Lung (tissue), 11 donors: ENCODE measurements at regions not wholly inside any gene's neighbourhood (a gene's known extent, or its start where the extent isn't known, plus 50 kb on each side); places are given as distances from the start of the nearest gene placed in this dataset.
"Not testable (repeated sequence)": the region's sequence is repeated elsewhere in the genome, so short reads cannot be mapped to it uniquely, and the experiment has no call there.

ENCODE experiments used
- ATAC-seq: fragments of 200-7000 bp; cut with Tn5 transposase; one replicate; pipeline ENCODE4 v1.9.1; 2020; ENCODE audit warnings: moderate number of reproducible peaks; ENCODE audit not compliant: insufficient read depth, low FRiP score
- DNase-seq, 3 donors: peaks; one replicate each; pipeline ENCODE4 v3.0.0-alpha.2; 2013 to 2017
- H3K27ac ChIP-seq, 2 donors: one replicate each; pipeline ENCODE4 v1.5.1; 2013; ENCODE audit warnings: mild to moderate bottlenecking in 2 of 2, moderate library complexity in 2 of 2, control low read depth in 1 of 2, inconsistent platforms in 1 of 2, low read depth in 1 of 2, low read length in 1 of 2
- H3K27me3 ChIP-seq, 3 donors: one replicate each; pipeline ENCODE4 v1.5.1; 2013; ENCODE audit warnings: low read length in 2 of 3; ENCODE audit not compliant: control insufficient read depth in 3 of 3, insufficient read depth in 3 of 3
- H3K36me3 ChIP-seq, 4 donors: one replicate each; pipeline ENCODE4 v1.5.1; 2013; ENCODE audit warnings: low read length in 4 of 4, mild to moderate bottlenecking in 1 of 4, moderate library complexity in 1 of 4; ENCODE audit not compliant: control insufficient read depth in 4 of 4, insufficient read depth in 4 of 4
- H3K4me1 ChIP-seq, 5 donors: one replicate each; pipeline ENCODE4 v1.5.1; 2013; ENCODE audit warnings: low read length in 5 of 5, mild to moderate bottlenecking in 2 of 5, moderate library complexity in 1 of 5; ENCODE audit not compliant: control insufficient read depth in 5 of 5, insufficient read depth in 5 of 5
- H3K4me3 ChIP-seq: one replicate; pipeline ENCODE4 v1.5.1; 2013; ENCODE audit warnings: mild to moderate bottlenecking, control low read depth, moderate library complexity
- H3K9ac ChIP-seq, 2 donors: one replicate each; pipeline ENCODE4 v1.5.1; 2013; ENCODE audit warnings: low read length in 2 of 2, control low read depth in 1 of 2; ENCODE audit not compliant: insufficient read depth in 1 of 2
- H3K9me3 ChIP-seq, 4 donors: one replicate each; pipeline ENCODE4 v1.5.1; 2013; ENCODE audit warnings: low read length in 3 of 4, mild to moderate bottlenecking in 1 of 4, moderate library complexity in 1 of 4; ENCODE audit not compliant: control insufficient read depth in 4 of 4, insufficient read depth in 3 of 4
- CTCF ChIP-seq: IDR thresholded peaks from 2 replicates; pipeline ENCODE4 v1.5.1; 2012; ENCODE audit warnings: mild to moderate bottlenecking; ENCODE audit errors: control extremely low read depth, extremely low read depth
- WGBS, 2 donors: extraction: QIAGEN DNeasy Blood & Tissue Kit; methylation state at CpG; one replicate each; pipeline ENCODE4 v1.1.7; 2013; 5-methylcytosine and 5-hydroxymethylcytosine counted together
- donor health status: control.
- donor health status: control.
- donor health status: Bipolar disorder and iron deficiency.
- donor health status: healthy.
- donor health status: DM: yes; HTN: yes; CAD: no.

GRCh38 chr1:238710697-238711096, 675.7 kb upstream of the CHRM3 start:
- TF ChIP-seq CTCF: no peak
- H3K36me3 ChIP-seq: no peaks in the 10 kb centered on the region
- no peak overlapping the region for H3K27ac ChIP-seq
- DNase-seq: no peak
- WGBS, 2 donors: 75% methylated on average over 2 of the region's 2 CpGs
- no peak overlapping the region for H3K4me3 ChIP-seq
- H3K27me3 ChIP-seq: no peaks in the 10 kb centered on the region
- no peaks in the 10 kb centered on the region for H3K4me1 ChIP-seq
- H3K9ac ChIP-seq: no peak overlapping the region
- no peaks in the 10 kb centered on the region for H3K9me3 ChIP-seq
- no peak for ATAC-seq

GRCh38 chr1:238701024-238701423, 685.3 kb upstream of the CHRM3 start:
- DNase-seq (no peak), ATAC-seq (no peak)
- Histone ChIP-seq H3K4me1 (no peaks in the 10 kb centered on the region), H3K36me3 (no peaks in the 10 kb centered on the region), H3K27ac (no peak overlapping the region), H3K9ac (no peak overlapping the region), H3K9me3 (no peaks in the 10 kb centered on the region), H3K4me3 (no peak overlapping the region), H3K27me3 (no peaks in the 10 kb centered on the region)
- 93 to 95% methylated on average over 5 of the region's 5 CpGs for WGBS, 2 donors
- no peak for TF ChIP-seq CTCF

- no peak for ATAC-seq
- no peaks in the 10 kb centered on the region for H3K27me3 ChIP-seq
- H3K27ac ChIP-seq: no peak overlapping the region
- H3K36me3 ChIP-seq: no peaks in the 10 kb centered on the region
- no peak for TF ChIP-seq CTCF
- no peaks in the 10 kb centered on the region for H3K4me1 ChIP-seq
- H3K9ac ChIP-seq: no peak overlapping the region
- no peaks in the 10 kb centered on the region for H3K9me3 ChIP-seq
- H3K4me3 ChIP-seq: no peak overlapping the region
- DNase-seq: no peak
These were observed 696.0 kb upstream of the CHRM3 start for GRCh38 chr1:238690415-238690814.

- H3K4me3 ChIP-seq, DNase-seq, H3K9me3 ChIP-seq, ATAC-seq, H3K27me3 ChIP-seq, H3K36me3 ChIP-seq, H3K9ac ChIP-seq, H3K27ac ChIP-seq, H3K4me1 ChIP-seq: not testable (repeated sequence)
- WGBS, 2 donors: 95 to 96% methylated on average over 9 to 27 of the region's 27 CpGs
These were observed 701.8 kb upstream of the CHRM3 start for GRCh38 chr1:238684576-238684975.
